WTC11 (cell line): ENCODE measurements at regions not wholly inside any gene's neighbourhood (a gene's known extent, or its start where the extent isn't known, plus 50 kb on each side); places are given as distances from the start of the nearest gene placed in this dataset.

Experiments used
- ATF6 ChIP-seq: sonication (generic); formaldehyde crosslinking; IDR thresholded peaks from 2 replicates; pipeline ENCODE4 v1.8.1; 2023; ENCODE audit warnings: mild to moderate bottlenecking, missing genetic modification reagents
- CREB1 ChIP-seq: sonication (generic); formaldehyde crosslinking; IDR thresholded peaks from 2 replicates; pipeline ENCODE4 v1.8.0; 2023; ENCODE audit warnings: mild to moderate bottlenecking, missing genetic modification reagents
- FOXK1 ChIP-seq: sonication (generic); formaldehyde crosslinking; IDR thresholded peaks from 2 replicates; pipeline ENCODE4 v1.8.0; 2022; ENCODE audit warnings: mild to moderate bottlenecking, moderate library complexity, missing genetic modification reagents
- NFE2L1 ChIP-seq: sonication (generic); formaldehyde crosslinking; IDR thresholded peaks from 2 replicates; pipeline ENCODE4 v1.8.1; 2023; ENCODE audit warnings: missing genetic modification reagents
- NR3C1 ChIP-seq: sonication (generic); formaldehyde crosslinking; conservative IDR thresholded peaks from 2 replicates; pipeline ENCODE4 v1.8.1; 2023; ENCODE audit warnings: low read depth, mild to moderate bottlenecking, missing genetic modification reagents
- RORB ChIP-seq: fragments of 250-450 bp; sonication (Bioruptor Pico); IDR thresholded peaks from 2 replicates; pipeline ENCODE4 v1.9.0; 2021; ENCODE audit warnings: mild to moderate bottlenecking
- ZNF416 ChIP-seq: fragments of 250-450 bp; sonication (Bioruptor Pico); IDR thresholded peaks from 2 replicates; pipeline ENCODE4 v1.9.0; 2021; ENCODE audit warnings: mild to moderate bottlenecking, inconsistent platforms
- ZNF512 ChIP-seq: sonication (generic); formaldehyde crosslinking; IDR thresholded peaks from 2 replicates; pipeline ENCODE4 v1.8.1; 2022; ENCODE audit warnings: missing genetic modification reagents, borderline replicate concordance
- TF ChIP-seq, protein P1 (sequence below): fragments of 200-600 bp; IDR thresholded peaks from 2 replicates; pipeline ENCODE4 v1.8.0; 2022; ENCODE audit warnings: antibody characterized with exemption
- TF ChIP-seq, protein P2 (sequence below): sonication (generic); formaldehyde crosslinking; IDR thresholded peaks from 2 replicates; pipeline ENCODE4 v1.8.1; 2022; ENCODE audit warnings: low read depth, missing genetic modification reagents, borderline replicate concordance
- TF ChIP-seq, protein P3 (sequence below): sonication (generic); formaldehyde crosslinking; IDR thresholded peaks from 2 replicates; pipeline ENCODE4 v1.8.0; 2023; ENCODE audit warnings: mild to moderate bottlenecking, missing genetic modification reagents

- TF ChIP-seq ATF6 (CRISPR knock-in tag) (no peak), NR3C1 (CRISPR knock-in tag) (no peak), ZNF416 (no peak), FOXK1 (CRISPR knock-in tag) (no peak), ZNF512 (CRISPR knock-in tag) (no peak), CREB1 (CRISPR knock-in tag) (no peak), RORB (CRISPR knock-in tag) (no peak), NFE2L1 (CRISPR knock-in tag) (no peak)
- TF ChIP-seq, protein P1, sequence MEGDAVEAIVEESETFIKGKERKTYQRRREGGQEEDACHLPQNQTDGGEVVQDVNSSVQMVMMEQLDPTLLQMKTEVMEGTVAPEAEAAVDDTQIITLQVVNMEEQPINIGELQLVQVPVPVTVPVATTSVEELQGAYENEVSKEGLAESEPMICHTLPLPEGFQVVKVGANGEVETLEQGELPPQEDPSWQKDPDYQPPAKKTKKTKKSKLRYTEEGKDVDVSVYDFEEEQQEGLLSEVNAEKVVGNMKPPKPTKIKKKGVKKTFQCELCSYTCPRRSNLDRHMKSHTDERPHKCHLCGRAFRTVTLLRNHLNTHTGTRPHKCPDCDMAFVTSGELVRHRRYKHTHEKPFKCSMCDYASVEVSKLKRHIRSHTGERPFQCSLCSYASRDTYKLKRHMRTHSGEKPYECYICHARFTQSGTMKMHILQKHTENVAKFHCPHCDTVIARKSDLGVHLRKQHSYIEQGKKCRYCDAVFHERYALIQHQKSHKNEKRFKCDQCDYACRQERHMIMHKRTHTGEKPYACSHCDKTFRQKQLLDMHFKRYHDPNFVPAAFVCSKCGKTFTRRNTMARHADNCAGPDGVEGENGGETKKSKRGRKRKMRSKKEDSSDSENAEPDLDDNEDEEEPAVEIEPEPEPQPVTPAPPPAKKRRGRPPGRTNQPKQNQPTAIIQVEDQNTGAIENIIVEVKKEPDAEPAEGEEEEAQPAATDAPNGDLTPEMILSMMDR: no peak
- TF ChIP-seq, protein P2, sequence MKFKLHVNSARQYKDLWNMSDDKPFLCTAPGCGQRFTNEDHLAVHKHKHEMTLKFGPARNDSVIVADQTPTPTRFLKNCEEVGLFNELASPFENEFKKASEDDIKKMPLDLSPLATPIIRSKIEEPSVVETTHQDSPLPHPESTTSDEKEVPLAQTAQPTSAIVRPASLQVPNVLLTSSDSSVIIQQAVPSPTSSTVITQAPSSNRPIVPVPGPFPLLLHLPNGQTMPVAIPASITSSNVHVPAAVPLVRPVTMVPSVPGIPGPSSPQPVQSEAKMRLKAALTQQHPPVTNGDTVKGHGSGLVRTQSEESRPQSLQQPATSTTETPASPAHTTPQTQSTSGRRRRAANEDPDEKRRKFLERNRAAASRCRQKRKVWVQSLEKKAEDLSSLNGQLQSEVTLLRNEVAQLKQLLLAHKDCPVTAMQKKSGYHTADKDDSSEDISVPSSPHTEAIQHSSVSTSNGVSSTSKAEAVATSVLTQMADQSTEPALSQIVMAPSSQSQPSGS (CRISPR knock-in tag): no peak
- TF ChIP-seq, protein P3, sequence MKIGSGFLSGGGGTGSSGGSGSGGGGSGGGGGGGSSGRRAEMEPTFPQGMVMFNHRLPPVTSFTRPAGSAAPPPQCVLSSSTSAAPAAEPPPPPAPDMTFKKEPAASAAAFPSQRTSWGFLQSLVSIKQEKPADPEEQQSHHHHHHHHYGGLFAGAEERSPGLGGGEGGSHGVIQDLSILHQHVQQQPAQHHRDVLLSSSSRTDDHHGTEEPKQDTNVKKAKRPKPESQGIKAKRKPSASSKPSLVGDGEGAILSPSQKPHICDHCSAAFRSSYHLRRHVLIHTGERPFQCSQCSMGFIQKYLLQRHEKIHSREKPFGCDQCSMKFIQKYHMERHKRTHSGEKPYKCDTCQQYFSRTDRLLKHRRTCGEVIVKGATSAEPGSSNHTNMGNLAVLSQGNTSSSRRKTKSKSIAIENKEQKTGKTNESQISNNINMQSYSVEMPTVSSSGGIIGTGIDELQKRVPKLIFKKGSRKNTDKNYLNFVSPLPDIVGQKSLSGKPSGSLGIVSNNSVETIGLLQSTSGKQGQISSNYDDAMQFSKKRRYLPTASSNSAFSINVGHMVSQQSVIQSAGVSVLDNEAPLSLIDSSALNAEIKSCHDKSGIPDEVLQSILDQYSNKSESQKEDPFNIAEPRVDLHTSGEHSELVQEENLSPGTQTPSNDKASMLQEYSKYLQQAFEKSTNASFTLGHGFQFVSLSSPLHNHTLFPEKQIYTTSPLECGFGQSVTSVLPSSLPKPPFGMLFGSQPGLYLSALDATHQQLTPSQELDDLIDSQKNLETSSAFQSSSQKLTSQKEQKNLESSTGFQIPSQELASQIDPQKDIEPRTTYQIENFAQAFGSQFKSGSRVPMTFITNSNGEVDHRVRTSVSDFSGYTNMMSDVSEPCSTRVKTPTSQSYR (CRISPR knock-in tag): no peak
These were observed 336.3 kb downstream of the DYSF start for GRCh38 chr2:71789556-71790204.
